GM19025 (cell line): ENCODE measurements at regions not wholly inside any gene's neighbourhood (a gene's known extent, or its start where the extent isn't known, plus 50 kb on each side); places are given as distances from the start of the nearest gene placed in this dataset.
"Not testable (repeated sequence)": the region's sequence is repeated elsewhere in the genome, so short reads cannot be mapped to it uniquely, and the experiment has no call there.

ENCODE experiments used
- ATAC-seq: cut with Tn5 transposase; IDR thresholded peaks from one replicate; pipeline ENCODE4 v1.9.1; 2021; ENCODE audit warnings: mild to moderate bottlenecking, low read depth, moderate library complexity; ENCODE audit not compliant: unreplicated experiment

GRCh38 chr2:82246220-82246775 is 1941.7 kb upstream of the LRRTM1 start:
- no peak for ATAC-seq

- ATAC-seq: no peak
These were observed 1934.6 kb upstream of the LRRTM1 start for GRCh38 chr2:82239176-82239575.

- no peak for ATAC-seq
These were observed 1933.6 kb upstream of the LRRTM1 start for GRCh38 chr2:82237994-82238662.

- no peak for ATAC-seq
These were observed 1929.8 kb upstream of the LRRTM1 start for GRCh38 chr2:82234283-82234874.

GRCh38 chr2:82233806-82234205 is 1929.3 kb upstream of the LRRTM1 start:
- ATAC-seq: no peak

GRCh38 chr2:82230406-82230805 is 1925.9 kb upstream of the LRRTM1 start:
- no peak for ATAC-seq

- ATAC-seq: no peak
These were observed 1921.9 kb upstream of the LRRTM1 start for GRCh38 chr2:82226441-82226840.

GRCh38 chr2:82224301-82224940 is 1919.9 kb upstream of the LRRTM1 start:
- ATAC-seq: no peak

- ATAC-seq: no peak
These were observed 1910.7 kb upstream of the LRRTM1 start for GRCh38 chr2:82215212-82215611.

- no peak for ATAC-seq
These were observed 1894.9 kb upstream of the LRRTM1 start for GRCh38 chr2:82199493-82199852.

- no peak for ATAC-seq
These were observed 1894.4 kb upstream of the LRRTM1 start for GRCh38 chr2:82198809-82199492.

GRCh38 chr2:82182270-82182669 is 1877.7 kb upstream of the LRRTM1 start:
- ATAC-seq: no peak

- not testable (repeated sequence) for ATAC-seq
These were observed 1870.7 kb upstream of the LRRTM1 start for GRCh38 chr2:82175210-82175609.

GRCh38 chr2:82172483-82172882 is 1867.9 kb upstream of the LRRTM1 start:
- no peak for ATAC-seq

GRCh38 chr2:82169379-82169778 is 1864.8 kb upstream of the LRRTM1 start:
- ATAC-seq: no peak

GRCh38 chr2:82165377-82165776 is 1860.8 kb upstream of the LRRTM1 start:
- ATAC-seq: no peak

- ATAC-seq: no peak
These were observed 1853.6 kb upstream of the LRRTM1 start for GRCh38 chr2:82158150-82158549.

GRCh38 chr2:82155469-82155868 is 1850.9 kb upstream of the LRRTM1 start:
- ATAC-seq: no peak

GRCh38 chr2:82143343-82143742 is 1838.8 kb upstream of the LRRTM1 start:
- ATAC-seq: no peak

- no peak for ATAC-seq
These were observed 1835.5 kb upstream of the LRRTM1 start for GRCh38 chr2:82139979-82140611.

- no peak for ATAC-seq
These were observed 1832.9 kb upstream of the LRRTM1 start for GRCh38 chr2:82137441-82137840.
